Stomach (tissue), 8 donors: ENCODE measurements at regions not wholly inside any gene's neighbourhood (a gene's known extent, or its start where the extent isn't known, plus 50 kb on each side); places are given as distances from the start of the nearest gene placed in this dataset.

Source experiments
- DNase-seq, 2 donors: peaks; one replicate each; pipeline versions ENCODE4 v3.0.0 to v3.0.0-alpha.2; 2013 to 2019
- H3K27ac ChIP-seq, 5 donors: fragments of 200-600 bp in 4 of 5; sonication (generic) in 4 of 5; one replicate each; pipeline ENCODE4 v1.5.1; 2013 to 2019; ENCODE audit warnings: mild to moderate bottlenecking in 1 of 5, moderate library complexity in 1 of 5
- H3K27me3 ChIP-seq, 3 donors: fragments of 200-600 bp; sonication (generic); one replicate each; pipeline ENCODE4 v1.5.1; 2017 to 2019; ENCODE audit warnings: mixed run types in 1 of 3
- H3K36me3 ChIP-seq, 4 donors: fragments of 200-600 bp; sonication (generic); 1 replicate in 3 of 4; 2 replicates in 1 of 4; pipeline ENCODE4 v1.5.1; 2016 to 2019
- H3K4me1 ChIP-seq, 4 donors: fragments of 200-600 bp; sonication (generic); one replicate each; pipeline ENCODE4 v1.5.1; 2016 to 2019
- H3K4me3 ChIP-seq, 4 donors: fragments of 200-600 bp; sonication (generic) in 3 of 4; one replicate each; pipeline ENCODE4 v1.5.1; 2016 to 2019; ENCODE audit warnings: mild to moderate bottlenecking in 1 of 4
- H3K9me3 ChIP-seq, 4 donors: fragments of 200-600 bp; sonication (generic); one replicate each; pipeline ENCODE4 v1.5.1; 2016 to 2019
- EP300 ChIP-seq: sonication (generic); formaldehyde crosslinking; IDR thresholded peaks from one replicate; pipeline ENCODE4 v1.6.1; 2017; ENCODE audit warnings: antibody characterized with exemption
- POLR2A ChIP-seq, 4 donors: fragments of 450-650 bp; IDR thresholded peaks; one replicate each; pipeline ENCODE4 v1.6.1; 2016; ENCODE audit warnings: antibody characterized with exemption in 4 of 4, control low read depth in 2 of 4, mild to moderate bottlenecking in 1 of 4, moderate library complexity in 1 of 4
- POLR2AphosphoS5 ChIP-seq, 3 donors: sonication (generic); formaldehyde crosslinking; IDR thresholded peaks; one replicate each; pipeline ENCODE4 v1.6.1; 2016; ENCODE audit warnings: antibody characterized with exemption in 3 of 3
- WGBS, 5 donors: extraction: QIAGEN DNeasy Blood & Tissue Kit in 3 of 5; methylation state at CpG; one replicate each; pipeline versions ENCODE4 v1.1.5 to v1.1.7; 2013 to 2018; 5-methylcytosine and 5-hydroxymethylcytosine counted together
- intact Hi-C: fragments of 100-400 bp; cut with DNase I; formaldehyde crosslinking; loops from one replicate; pipeline ENCODE4 v1.15.1; 2023; ENCODE audit warnings: low total_unique reads
- TF ChIP-seq, protein P1 (sequence below), 7 experiments: fragments of 450-650 bp in 4 of 7; fragments of 200-600 bp in 3 of 7; sonication (generic) in 3 of 7; IDR thresholded peaks; one replicate each; pipeline ENCODE4 v1.5.1; 2016 to 2019; ENCODE audit warnings: antibody characterized with exemption in 7 of 7, control low read depth in 2 of 7, mild to moderate bottlenecking in 1 of 7
- donor health status: healthy with polysubstance abuse.
- donor health status: Bipolar disorder and iron deficiency.
- donor health status: healthy.

DNA sequence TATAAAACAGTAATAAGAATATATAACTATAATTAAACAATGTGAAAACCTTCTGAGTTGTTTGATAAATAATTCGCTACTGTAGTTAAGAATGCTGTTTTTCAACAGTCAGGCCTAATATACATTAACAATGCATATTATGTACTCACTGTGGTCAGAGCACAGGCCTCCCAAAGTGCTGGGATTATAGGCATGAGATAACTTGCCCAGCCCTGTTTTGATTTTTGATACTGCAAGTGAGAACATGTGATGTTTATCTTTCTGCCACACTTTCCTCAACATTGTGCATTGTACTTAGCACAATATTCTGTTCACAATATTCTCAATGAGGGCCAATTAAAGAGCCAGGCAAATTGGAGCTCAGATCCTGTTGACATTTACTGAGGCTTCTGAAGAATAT is 274.5 kb upstream of the RARB start:
- Histone ChIP-seq H3K27ac (no peak overlapping the region), H3K36me3 (no peaks in the 10 kb centered on the region), H3K27me3 (no peaks in the 10 kb centered on the region), H3K4me3 (no peak overlapping the region), H3K4me1 (peaks cover 0 to 6% (median 0%) of the 10 kb centered on the region in 4 donors), H3K9me3 (no peaks in the 10 kb centered on the region)
- DNase-seq = no peak
- WGBS, 5 donors = 61 to 94% (median 65%) methylated on average over 1 of the region's 1 CpG
- intact Hi-C loops = no loop called here
- TF ChIP-seq POLR2AphosphoS5 (IDR thresholded peaks at IDR 0.05) = no peak

DNA sequence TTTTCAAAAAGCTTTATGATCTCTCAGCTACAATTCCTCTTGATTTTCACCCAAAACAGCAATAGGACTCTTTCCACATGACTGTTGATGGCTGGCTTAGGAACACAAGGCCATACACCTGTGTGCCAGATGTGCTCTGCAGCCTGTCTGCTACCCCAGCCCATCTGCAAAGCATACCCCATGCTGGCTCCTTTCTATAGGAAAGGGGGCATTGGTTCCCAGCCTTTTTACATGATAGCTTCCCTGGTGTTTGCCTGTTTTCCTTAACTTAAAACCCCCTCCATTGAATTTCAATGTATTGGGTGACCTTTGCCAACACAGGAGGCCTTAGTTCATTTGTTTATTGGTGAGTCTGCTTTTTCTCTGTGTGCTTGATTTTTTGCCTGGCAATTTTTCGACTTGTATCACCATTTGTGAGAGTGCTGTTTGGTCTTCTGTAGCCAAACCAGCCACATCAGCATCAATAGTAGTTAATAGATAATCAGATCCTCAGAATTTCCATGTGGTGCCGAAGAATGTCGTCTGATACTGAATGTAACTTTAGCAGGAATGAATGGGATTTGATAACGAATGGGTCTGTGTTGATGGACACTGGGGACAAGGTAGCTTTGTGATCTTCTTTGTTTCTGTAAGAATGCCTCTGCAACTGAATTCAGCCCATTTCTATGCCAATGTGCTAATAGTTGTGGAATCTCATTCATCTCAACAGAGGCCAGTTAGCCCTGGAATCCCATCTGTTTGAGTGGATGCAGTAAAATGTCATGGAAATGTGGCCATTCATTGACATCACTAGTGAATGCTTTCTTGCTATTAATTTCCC is 272.2 kb upstream of the RARB start:
- peak in 1 of 2 donors; percentile 36 for DNase-seq
- Histone ChIP-seq H3K4me3 (no peak overlapping the region), H3K9me3 (no peaks in the 10 kb centered on the region), H3K27me3 (no peaks in the 10 kb centered on the region), H3K4me1 (peaks cover 0 to 6% (median 0%) of the 10 kb centered on the region in 4 donors), H3K27ac (no peak overlapping the region), H3K36me3 (no peaks in the 10 kb centered on the region)
- no peak for TF ChIP-seq POLR2AphosphoS5 (IDR thresholded peaks at IDR 0.05)
- no peak for TF ChIP-seq EP300
- TF ChIP-seq POLR2A (IDR thresholded peaks at IDR 0.05) = no peak
- TF ChIP-seq, protein P1, sequence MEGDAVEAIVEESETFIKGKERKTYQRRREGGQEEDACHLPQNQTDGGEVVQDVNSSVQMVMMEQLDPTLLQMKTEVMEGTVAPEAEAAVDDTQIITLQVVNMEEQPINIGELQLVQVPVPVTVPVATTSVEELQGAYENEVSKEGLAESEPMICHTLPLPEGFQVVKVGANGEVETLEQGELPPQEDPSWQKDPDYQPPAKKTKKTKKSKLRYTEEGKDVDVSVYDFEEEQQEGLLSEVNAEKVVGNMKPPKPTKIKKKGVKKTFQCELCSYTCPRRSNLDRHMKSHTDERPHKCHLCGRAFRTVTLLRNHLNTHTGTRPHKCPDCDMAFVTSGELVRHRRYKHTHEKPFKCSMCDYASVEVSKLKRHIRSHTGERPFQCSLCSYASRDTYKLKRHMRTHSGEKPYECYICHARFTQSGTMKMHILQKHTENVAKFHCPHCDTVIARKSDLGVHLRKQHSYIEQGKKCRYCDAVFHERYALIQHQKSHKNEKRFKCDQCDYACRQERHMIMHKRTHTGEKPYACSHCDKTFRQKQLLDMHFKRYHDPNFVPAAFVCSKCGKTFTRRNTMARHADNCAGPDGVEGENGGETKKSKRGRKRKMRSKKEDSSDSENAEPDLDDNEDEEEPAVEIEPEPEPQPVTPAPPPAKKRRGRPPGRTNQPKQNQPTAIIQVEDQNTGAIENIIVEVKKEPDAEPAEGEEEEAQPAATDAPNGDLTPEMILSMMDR (IDR thresholded peaks at IDR 0.05) = no peak
- intact Hi-C loops = no loop called here
- 62 to 80% (median 64%) methylated on average over 4 of the region's 4 CpGs for WGBS, 5 donors

DNA sequence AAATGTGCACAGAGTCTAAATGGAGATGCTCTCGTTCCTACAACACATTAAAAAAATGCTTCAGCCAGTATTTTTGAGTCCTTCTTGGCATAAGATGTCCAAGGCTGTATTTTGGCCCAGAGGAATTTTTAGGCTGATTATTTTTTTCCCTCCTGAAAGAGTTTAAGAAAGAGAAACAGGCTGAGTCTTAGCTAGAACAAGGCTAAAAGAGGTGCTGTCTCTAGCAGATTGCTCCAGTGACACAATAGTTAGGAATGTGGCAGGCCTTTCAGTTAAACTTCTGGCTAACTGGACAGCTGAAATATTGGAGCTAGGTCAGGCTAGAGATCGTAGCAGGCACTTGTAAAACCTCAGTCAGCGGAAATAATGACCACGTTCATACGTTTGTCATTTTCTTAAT is 271.4 kb upstream of the RARB start:
- intact Hi-C loops = no loop called here
- no peak for TF ChIP-seq EP300
- TF ChIP-seq, protein P1 (IDR thresholded peaks at IDR 0.05) = no peak
- TF ChIP-seq POLR2A (IDR thresholded peaks at IDR 0.05) = no peak
- TF ChIP-seq POLR2AphosphoS5 (IDR thresholded peaks at IDR 0.05) = peak in 1 of 3 donors; percentile 6
- no peak overlapping the region for H3K27ac ChIP-seq
- peaks cover 0 to 6% (median 0%) of the 10 kb centered on the region in 4 donors for H3K4me1 ChIP-seq
- 50 to 71% (median 66%) methylated on average over 5 of the region's 5 CpGs for WGBS, 5 donors
- peak in 1 of 2 donors; percentile 48 for DNase-seq
- no peak overlapping the region for H3K4me3 ChIP-seq
- H3K27me3 ChIP-seq = no peaks in the 10 kb centered on the region
- no peaks in the 10 kb centered on the region for H3K9me3 ChIP-seq
- H3K36me3 ChIP-seq = no peaks in the 10 kb centered on the region

DNA sequence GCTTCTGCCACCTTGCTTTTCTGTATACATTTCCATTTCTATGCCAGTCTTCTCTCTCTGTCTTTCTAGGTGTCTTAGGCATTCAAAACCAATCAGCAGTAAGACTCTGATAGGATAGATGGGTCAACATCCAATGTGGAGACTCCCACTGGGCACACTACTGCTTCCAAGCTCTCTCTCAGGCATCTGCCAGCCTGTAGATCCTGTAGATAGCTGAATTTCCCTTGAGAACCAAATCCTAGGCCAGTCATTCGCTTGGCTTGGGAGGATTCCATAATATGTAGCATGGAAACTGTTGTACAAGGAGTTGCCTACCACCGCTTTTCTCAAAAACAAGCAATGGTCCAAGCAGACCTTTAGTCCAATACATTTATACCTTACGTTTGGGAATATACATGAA is 262.8 kb upstream of the RARB start:
- intact Hi-C loops = no loop called here
- Histone ChIP-seq H3K4me1 (no peaks in the 10 kb centered on the region), H3K27me3 (no peaks in the 10 kb centered on the region), H3K4me3 (no peak overlapping the region), H3K27ac (no peak overlapping the region), H3K36me3 (no peaks in the 10 kb centered on the region), H3K9me3 (peaks cover 0 to 9% (median 2%) of the 10 kb centered on the region in 4 donors)
- TF ChIP-seq POLR2AphosphoS5 (IDR thresholded peaks at IDR 0.05) = no peak
- no peak for TF ChIP-seq POLR2A (IDR thresholded peaks at IDR 0.05)
- TF ChIP-seq, protein P1 (IDR thresholded peaks at IDR 0.05) = no peak
- TF ChIP-seq EP300 = no peak
- WGBS, 5 donors = 82 to 95% (median 90%) methylated on average over 3 of the region's 3 CpGs
- DNase-seq = no peak

DNA sequence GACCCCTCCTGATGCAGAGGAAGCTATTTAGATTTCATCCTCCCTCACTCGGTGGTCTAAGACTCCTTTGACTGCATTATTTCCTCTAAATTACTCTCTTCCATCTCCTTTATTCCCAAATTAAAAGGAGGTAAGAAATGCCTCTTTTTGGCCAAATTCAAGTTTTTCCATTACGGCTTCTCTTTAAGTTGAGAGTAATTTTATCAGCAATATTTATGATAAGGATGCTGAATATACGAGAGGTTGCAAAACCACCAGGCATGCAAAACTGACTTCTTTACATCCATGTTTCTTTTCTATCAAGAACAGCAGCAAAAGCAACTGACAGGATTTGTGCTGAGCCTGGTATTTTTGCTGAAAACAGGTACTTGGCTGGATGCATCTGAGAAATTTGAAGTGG is 262.0 kb upstream of the RARB start:
- intact Hi-C loops = no loop called here
- no peak for DNase-seq
- TF ChIP-seq POLR2AphosphoS5 (IDR thresholded peaks at IDR 0.05) (no peak), EP300 (no peak), POLR2A (IDR thresholded peaks at IDR 0.05) (no peak)
- TF ChIP-seq, protein P1 (IDR thresholded peaks at IDR 0.05) = no peak
- peaks cover 0 to 9% (median 2%) of the 10 kb centered on the region in 4 donors for H3K9me3 ChIP-seq
- no peaks in the 10 kb centered on the region for H3K36me3 ChIP-seq
- no peaks in the 10 kb centered on the region for H3K4me1 ChIP-seq
- no peak overlapping the region for H3K27ac ChIP-seq
- WGBS, 5 donors = 71 to 79% (median 78%) methylated on average over 3 of the region's 3 CpGs
- no peak overlapping the region for H3K4me3 ChIP-seq
- no peaks in the 10 kb centered on the region for H3K27me3 ChIP-seq
